Activated T-cell treated with anti-CD3 and anti-CD28 coated beads, Interleukin-2, amount 50 U/mL, for 4 hours (primary cell): ENCODE measurements at regions not wholly inside any gene's neighbourhood (a gene's known extent, or its start where the extent isn't known, plus 50 kb on each side); places are given as distances from the start of the nearest gene placed in this dataset.

ENCODE experiments used
- ATAC-seq, 2 donors: fragments of 200-7000 bp; cut with Tn5 transposase; one replicate each; pipeline ENCODE4 v1.10.0; 2021
- DNase-seq: peaks from one replicate; pipeline ENCODE4 v3.0.0-alpha.2; 2020
- H3K27me3 Mint-ChIP-seq: one replicate; pipeline ENCODE4 v1.8.0; 2021; ENCODE audit warnings: low read depth, mixed read lengths
- H3K36me3 Mint-ChIP-seq: one replicate; pipeline ENCODE4 v1.8.0; 2022; ENCODE audit warnings: mixed read lengths; ENCODE audit not compliant: insufficient read depth
- H3K4me1 Mint-ChIP-seq: one replicate; pipeline ENCODE4 v1.8.0; 2021; ENCODE audit warnings: low read depth, mixed read lengths
- H3K4me3 Mint-ChIP-seq: one replicate; pipeline ENCODE4 v1.8.0; 2021; ENCODE audit warnings: mild to moderate bottlenecking, moderate library complexity, mixed read lengths
- H3K9me3 Mint-ChIP-seq: one replicate; pipeline ENCODE4 v1.8.0; 2021; ENCODE audit warnings: mixed read lengths

DNA sequence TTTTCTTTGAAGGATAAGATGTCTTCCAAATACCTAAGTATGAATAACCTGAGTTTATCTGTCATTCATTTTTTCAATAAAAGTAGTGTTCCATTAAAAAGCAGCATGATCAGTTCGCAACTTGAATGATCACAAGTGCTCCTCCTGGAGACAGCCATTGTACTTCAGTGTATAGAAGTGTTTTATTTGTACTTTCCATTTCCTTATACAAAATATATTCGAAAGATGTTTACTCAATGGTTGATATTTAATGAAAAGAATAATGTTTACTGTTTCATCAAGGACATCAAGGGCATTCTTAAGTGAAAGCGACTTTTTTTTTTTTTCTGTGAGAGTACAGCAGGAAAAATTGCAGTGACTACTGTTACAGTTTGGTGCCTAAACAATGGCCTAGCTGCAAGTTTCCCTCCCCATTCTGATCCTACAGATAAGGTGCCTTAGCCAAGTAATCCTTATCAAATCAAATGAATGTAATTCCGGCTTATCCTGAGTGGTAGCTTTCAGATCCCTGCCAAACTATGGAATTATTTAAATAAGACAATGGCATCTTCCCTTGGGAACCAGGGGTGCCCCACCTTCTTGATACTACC is 69.0 kb upstream of the IL15 start:
- Mint-ChIP-seq H3K36me3 (no peaks in the 10 kb centered on the region), H3K9me3 (no peaks in the 10 kb centered on the region), H3K4me1 (no peaks in the 10 kb centered on the region), H3K27me3 (no peaks in the 10 kb centered on the region), H3K4me3 (no peak overlapping the region)
- DNase-seq (no peak), ATAC-seq (no peak)

DNA sequence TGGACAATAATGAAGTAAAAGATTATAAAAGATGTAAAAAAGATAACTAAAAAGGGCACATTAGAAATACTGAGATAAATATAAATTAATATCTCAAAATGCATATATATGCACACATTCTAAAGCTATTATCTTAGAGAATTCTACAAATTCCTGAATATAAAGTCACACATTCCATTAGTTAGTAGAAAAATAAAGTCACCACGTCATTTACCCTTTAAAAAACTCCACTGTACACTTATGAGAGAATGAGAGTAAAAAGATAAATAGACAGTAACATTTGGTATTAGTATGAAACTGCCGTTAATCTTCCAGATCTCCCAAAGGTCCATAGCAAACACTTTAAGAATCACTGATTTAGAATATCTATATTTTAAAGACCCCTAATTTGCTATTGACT is 67.2 kb upstream of the IL15 start:
- DNase-seq (no peak), ATAC-seq (no peak)
- no peaks in the 10 kb centered on the region for H3K27me3 Mint-ChIP-seq
- no peaks in the 10 kb centered on the region for H3K9me3 Mint-ChIP-seq
- no peaks in the 10 kb centered on the region for H3K36me3 Mint-ChIP-seq
- no peaks in the 10 kb centered on the region for H3K4me1 Mint-ChIP-seq
- no peak overlapping the region for H3K4me3 Mint-ChIP-seq

- Mint-ChIP-seq H3K4me3 (no peak overlapping the region), H3K27me3 (no peaks in the 10 kb centered on the region), H3K36me3 (no peaks in the 10 kb centered on the region), H3K4me1 (no peaks in the 10 kb centered on the region), H3K9me3 (no peaks in the 10 kb centered on the region)
- DNase-seq (no peak), ATAC-seq (no peak)
Observed at GRCh38 chr4:141570290-141570689, 66.1 kb upstream of the IL15 start.

GRCh38 chr4:141571362-141571761 is 65.0 kb upstream of the IL15 start:
- Mint-ChIP-seq H3K4me1 (no peaks in the 10 kb centered on the region), H3K27me3 (no peaks in the 10 kb centered on the region), H3K36me3 (no peaks in the 10 kb centered on the region), H3K4me3 (no peak overlapping the region), H3K9me3 (no peaks in the 10 kb centered on the region)
- DNase-seq (no peak), ATAC-seq (no peak)

GRCh38 chr4:141571793-141572192 is 64.6 kb upstream of the IL15 start:
- ATAC-seq: no peak
- H3K27me3 Mint-ChIP-seq: no peaks in the 10 kb centered on the region
- H3K36me3 Mint-ChIP-seq: no peaks in the 10 kb centered on the region
- H3K4me1 Mint-ChIP-seq: no peaks in the 10 kb centered on the region
- H3K4me3 Mint-ChIP-seq: no peak overlapping the region
- no peaks in the 10 kb centered on the region for H3K9me3 Mint-ChIP-seq
- no peak for DNase-seq

GRCh38 chr4:141573678-141574077 is 62.7 kb upstream of the IL15 start:
- Mint-ChIP-seq H3K4me1 (no peaks in the 10 kb centered on the region), H3K4me3 (no peak overlapping the region), H3K27me3 (no peaks in the 10 kb centered on the region), H3K9me3 (no peaks in the 10 kb centered on the region), H3K36me3 (no peaks in the 10 kb centered on the region)
- DNase-seq (no peak), ATAC-seq (no peak)

GRCh38 chr4:141575884-141576283 is 60.5 kb upstream of the IL15 start:
- Mint-ChIP-seq H3K36me3 (no peaks in the 10 kb centered on the region), H3K9me3 (no peaks in the 10 kb centered on the region), H3K27me3 (no peaks in the 10 kb centered on the region), H3K4me1 (no peaks in the 10 kb centered on the region), H3K4me3 (no peak overlapping the region)
- DNase-seq (no peak), ATAC-seq (no peak)

- no peaks in the 10 kb centered on the region for H3K36me3 Mint-ChIP-seq
- ATAC-seq: no peak
- H3K9me3 Mint-ChIP-seq: no peaks in the 10 kb centered on the region
- no peak for DNase-seq
- no peaks in the 10 kb centered on the region for H3K27me3 Mint-ChIP-seq
- H3K4me1 Mint-ChIP-seq: no peaks in the 10 kb centered on the region
- no peak overlapping the region for H3K4me3 Mint-ChIP-seq
Observed at GRCh38 chr4:141576585-141577110, 59.7 kb upstream of the IL15 start.

DNA sequence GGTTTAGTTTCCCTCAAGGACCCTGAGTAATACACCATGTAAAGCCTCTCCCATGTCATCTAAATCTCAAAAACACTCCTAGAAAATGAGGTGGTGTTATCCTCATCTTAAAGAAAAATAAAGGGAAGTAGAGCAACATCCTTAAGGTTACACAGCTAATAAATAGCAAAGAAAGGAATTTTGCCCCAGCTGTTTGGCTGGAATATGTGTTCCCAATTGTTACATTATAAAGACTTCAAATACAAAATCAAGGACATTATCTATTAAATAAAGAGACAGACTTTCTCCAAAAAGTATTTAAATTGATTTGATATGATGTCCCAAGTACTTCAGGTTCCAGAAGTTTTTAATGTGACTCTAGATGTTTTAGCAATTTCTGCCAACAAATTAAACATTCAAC is 57.9 kb upstream of the IL15 start:
- DNase-seq (no peak), ATAC-seq (no peak)
- no peaks in the 10 kb centered on the region for H3K4me1 Mint-ChIP-seq
- H3K9me3 Mint-ChIP-seq: no peaks in the 10 kb centered on the region
- H3K36me3 Mint-ChIP-seq: no peaks in the 10 kb centered on the region
- peaks cover 2% of the 10 kb centered on the region for H3K27me3 Mint-ChIP-seq
- no peak overlapping the region for H3K4me3 Mint-ChIP-seq

DNA sequence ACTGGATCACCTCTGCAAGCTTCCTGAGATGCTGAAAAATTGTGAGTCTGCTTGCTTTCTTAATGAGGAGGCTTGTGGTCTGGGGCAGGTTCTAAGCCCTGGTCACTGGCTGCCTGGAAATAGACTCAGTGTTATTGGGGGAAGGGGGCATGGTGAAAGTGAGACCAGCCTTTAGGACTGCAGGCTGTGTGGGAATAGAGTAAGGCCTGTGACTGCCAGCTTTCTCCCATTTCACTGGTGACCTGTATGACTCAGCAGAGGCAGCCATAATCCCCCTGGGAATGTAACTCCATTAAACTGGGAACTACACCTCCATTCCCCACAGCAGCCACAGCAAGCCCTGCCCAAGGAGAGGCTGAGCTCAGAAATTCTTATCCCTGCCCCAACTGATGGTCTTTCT is 55.9 kb upstream of the IL15 start:
- Mint-ChIP-seq H3K27me3 (peaks cover 2% of the 10 kb centered on the region), H3K4me3 (no peak overlapping the region), H3K9me3 (peaks cover 3% of the 10 kb centered on the region), H3K36me3 (no peaks in the 10 kb centered on the region), H3K4me1 (no peaks in the 10 kb centered on the region)
- DNase-seq (no peak), ATAC-seq (no peak)
